ENCODE measurements at regions not wholly inside any gene's neighbourhood (a gene's known extent, or its start where the extent isn't known, plus 50 kb on each side); places are given as distances from the start of the nearest gene placed in this dataset.
"Not testable (repeated sequence)": the region's sequence is repeated elsewhere in the genome, so short reads cannot be mapped to it uniquely, and the experiment has no call there.

DNA sequence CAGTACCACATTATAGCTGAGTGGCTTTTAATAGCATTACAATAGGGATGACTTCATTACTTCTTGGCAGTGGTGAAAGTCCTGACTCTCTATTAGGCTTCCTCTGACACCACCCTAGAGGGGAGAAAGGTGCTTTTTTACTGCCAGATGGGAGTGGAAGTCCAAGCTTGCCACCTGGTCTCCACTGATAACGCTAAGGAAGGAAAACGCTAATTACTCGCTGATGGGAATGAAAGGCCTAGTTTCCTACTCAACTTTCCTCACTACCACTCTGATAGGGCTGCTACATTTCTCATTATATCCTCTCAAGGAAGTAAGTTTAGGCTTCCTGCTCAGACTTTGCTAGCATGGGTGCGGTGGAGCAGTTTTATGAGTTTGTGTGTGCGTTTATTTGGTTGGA, 62.3 kb upstream of the PAGE3 start:
- no peaks in the 10 kb centered on the region for H3K4me1 Mint-ChIP-seq (ENCODE audit: low read depth in 2 of 2)
- H3K27ac Mint-ChIP-seq, result no peak overlapping the region
- H3K4me3 Mint-ChIP-seq, result no peak overlapping the region
- no peaks in the 10 kb centered on the region for H3K36me3 Mint-ChIP-seq
- DNase-seq (ENCODE audit: low spot score) (no peak), ATAC-seq (no peak)
- H3K27me3 Mint-ChIP-seq, result peaks cover 38 to 41% of the 10 kb centered on the region in 2 donors
- no peaks in the 10 kb centered on the region for H3K9me3 Mint-ChIP-seq

DNA sequence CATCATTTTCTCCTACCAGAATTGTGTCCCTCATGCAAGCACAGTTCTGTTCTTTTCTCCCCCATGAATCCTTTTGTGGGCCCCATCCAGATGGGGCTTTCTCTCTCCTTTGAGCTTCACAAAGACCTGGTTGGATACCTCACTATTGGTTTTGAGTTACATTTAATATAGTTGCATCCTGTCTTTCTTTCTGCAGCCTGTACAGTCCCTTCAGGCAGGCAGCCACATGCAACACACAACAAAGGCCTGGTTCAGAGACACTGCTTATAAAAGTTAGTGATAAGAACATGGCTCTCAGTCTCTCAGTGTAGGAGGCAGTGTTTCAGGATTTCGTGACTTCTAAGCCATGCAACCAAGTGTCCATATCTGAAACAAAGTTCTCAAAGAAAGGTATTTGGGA, 70.6 kb upstream of the PAGE3 start:
- Mint-ChIP-seq H3K36me3 (no peaks in the 10 kb centered on the region), H3K9me3 (no peaks in the 10 kb centered on the region), H3K4me1 (ENCODE audit: low read depth in 2 of 2) (no peaks in the 10 kb centered on the region), H3K27me3 (peaks cover 6 to 15% of the 10 kb centered on the region in 2 donors), H3K27ac (no peak overlapping the region), H3K4me3 (no peak overlapping the region)
- DNase-seq (ENCODE audit: low spot score) (no peak), ATAC-seq (no peak)

DNA sequence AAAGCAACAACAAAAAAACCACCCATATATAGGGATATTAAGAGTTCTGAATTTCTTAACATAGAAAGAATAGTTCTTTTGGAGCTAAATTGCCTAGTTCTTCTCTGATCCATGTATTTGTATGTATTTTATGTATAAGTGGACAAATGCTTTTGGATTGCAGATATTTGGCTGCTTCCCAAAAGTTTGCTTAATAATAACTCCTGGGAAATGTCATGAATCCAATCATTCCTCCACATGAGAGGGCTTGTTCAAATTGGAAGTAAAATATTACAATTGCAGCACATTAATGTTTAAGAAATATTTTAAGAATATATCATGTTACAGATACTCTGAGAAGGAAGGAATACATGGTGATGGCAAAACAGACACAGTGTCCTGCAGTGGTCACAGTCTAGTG, 71.5 kb upstream of the PAGE3 start:
- no peak for DNase-seq (ENCODE audit: low spot score)
- no peaks in the 10 kb centered on the region for H3K36me3 Mint-ChIP-seq

DNA sequence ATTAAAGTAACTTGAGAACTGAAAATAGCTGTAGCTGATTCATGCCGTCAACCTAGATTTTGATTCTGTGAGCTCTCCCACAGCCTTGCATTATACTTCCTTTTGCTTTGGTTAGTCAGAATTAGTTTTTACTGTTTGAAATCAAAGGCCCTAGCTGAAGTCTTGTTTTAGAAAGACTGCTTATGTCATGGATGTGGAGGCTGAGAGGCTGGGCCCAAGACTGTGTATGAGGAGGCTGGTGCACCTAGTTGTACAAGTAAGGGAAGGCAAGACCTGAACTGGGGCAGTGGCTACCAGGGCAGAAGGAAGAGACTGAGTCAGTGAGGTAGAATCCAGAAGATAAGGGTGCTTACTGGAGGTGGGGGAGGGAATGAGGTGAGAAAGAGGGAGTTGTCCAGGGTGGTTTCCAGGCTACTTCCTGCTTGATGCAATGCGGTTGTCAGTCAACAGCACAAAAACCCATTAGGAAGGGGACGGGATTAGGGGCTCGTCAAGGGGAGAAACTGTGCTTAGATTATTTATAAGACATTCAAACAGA, 76.2 kb upstream of the PAGE3 start:
- H3K4me1 Mint-ChIP-seq (ENCODE audit: low read depth in 2 of 2), result peaks cover 0 to 6% of the 10 kb centered on the region in 2 donors

More for the DNA sequence above, 71.5 kb upstream of the PAGE3 start:
- no peak for ATAC-seq
- Mint-ChIP-seq H3K9me3 (no peaks in the 10 kb centered on the region), H3K4me1 (ENCODE audit: low read depth in 2 of 2) (peaks cover 0 to 3% of the 10 kb centered on the region in 2 donors), H3K27ac (no peak overlapping the region), H3K27me3 (peaks cover 6 to 16% of the 10 kb centered on the region in 2 donors), H3K4me3 (no peak overlapping the region)

DNA sequence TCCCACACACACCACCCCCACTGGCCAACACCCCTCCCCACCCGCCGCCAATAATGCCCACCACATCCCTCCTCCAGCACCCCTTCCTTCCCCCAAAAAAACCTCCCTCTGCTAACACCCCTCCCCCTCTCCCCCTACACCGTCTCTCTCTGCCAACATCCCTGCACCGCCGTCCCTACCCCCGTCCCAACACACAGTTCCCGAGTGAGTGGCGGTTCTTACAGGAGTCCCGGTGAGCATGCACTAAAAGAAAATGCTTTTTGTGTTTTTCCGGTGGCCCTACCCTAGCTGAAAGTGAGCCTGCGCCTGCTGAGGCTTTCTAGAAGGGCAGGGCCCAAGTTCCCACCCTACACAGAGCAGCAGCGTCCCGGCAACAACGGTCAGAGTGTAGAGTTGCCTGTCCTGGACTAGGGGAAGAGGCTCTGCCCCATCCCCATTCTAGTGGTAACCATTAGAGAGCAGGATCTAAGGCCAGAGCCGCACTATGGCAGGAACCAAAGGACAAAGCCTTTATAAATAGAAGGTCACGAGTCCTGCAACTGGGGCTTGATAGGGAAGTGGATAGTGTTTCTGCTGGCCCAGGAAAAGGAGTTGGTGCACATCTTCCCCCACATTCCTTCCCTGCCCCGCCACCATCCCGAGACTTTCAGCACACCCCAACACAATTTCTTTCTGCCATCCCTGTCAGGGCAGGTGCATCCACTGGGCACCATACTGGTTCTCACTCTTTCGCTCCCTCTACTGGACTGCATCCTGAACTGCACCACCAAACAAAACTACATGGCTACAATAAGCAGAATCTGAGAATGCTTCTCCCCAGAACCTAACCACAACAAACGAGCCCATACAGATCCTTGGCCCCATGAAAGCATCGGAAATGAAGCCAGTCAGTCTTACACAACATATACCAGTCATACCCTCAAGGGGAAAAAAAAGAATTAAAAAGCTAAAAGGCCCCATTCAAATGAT, 78.1 kb upstream of the PAGE3 start:
- Mint-ChIP-seq H3K9me3 (no peaks in the 10 kb centered on the region), H3K27ac (no peak overlapping the region), H3K36me3 (no peaks in the 10 kb centered on the region), H3K4me3 (no peak overlapping the region), H3K27me3 (peaks cover 9 to 18% of the 10 kb centered on the region in 2 donors), H3K4me1 (ENCODE audit: low read depth in 2 of 2) (peaks cover 0 to 6% of the 10 kb centered on the region in 2 donors)
- peak; percentile 46 to 56 for ATAC-seq
- DNase-seq (ENCODE audit: low spot score), result no peak

More for the DNA sequence above, 76.2 kb upstream of the PAGE3 start:
- Mint-ChIP-seq H3K4me3 (no peak overlapping the region), H3K27me3 (peaks cover 9 to 15% of the 10 kb centered on the region in 2 donors), H3K9me3 (no peaks in the 10 kb centered on the region), H3K36me3 (no peaks in the 10 kb centered on the region), H3K27ac (peak overlapping the region in 1 of 2 donors; percentile 9)
- DNase-seq (ENCODE audit: low spot score) (no peak), ATAC-seq (no peak)

DNA sequence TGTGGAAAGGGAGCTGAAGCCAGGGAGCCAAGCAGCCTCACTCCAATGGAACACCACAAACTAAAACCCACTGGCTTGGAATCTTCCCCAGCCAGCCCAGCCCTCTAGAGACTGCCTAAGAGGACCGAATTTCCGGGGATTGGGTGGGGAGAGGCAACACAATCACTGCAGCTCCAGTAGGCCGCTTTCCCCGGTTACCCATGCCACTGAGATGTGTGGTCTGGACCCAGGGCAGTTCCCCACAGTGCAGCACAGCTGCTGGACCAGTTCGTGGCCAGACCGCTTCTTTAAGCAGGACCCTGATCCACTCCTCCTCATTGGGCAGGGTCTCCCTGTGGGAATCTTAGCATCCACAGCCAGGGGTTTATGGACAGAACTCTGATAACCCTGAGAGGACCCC, 91.9 kb upstream of the PAGE3 start:
- Mint-ChIP-seq H3K4me1 (ENCODE audit: low read depth in 2 of 2) (no peaks in the 10 kb centered on the region), H3K4me3 (no peak overlapping the region), H3K27ac (no peak overlapping the region), H3K27me3 (peaks cover 23 to 28% of the 10 kb centered on the region in 2 donors), H3K9me3 (no peaks in the 10 kb centered on the region), H3K36me3 (no peaks in the 10 kb centered on the region)
- no peak for ATAC-seq
- no peak for DNase-seq (ENCODE audit: low spot score)

DNA sequence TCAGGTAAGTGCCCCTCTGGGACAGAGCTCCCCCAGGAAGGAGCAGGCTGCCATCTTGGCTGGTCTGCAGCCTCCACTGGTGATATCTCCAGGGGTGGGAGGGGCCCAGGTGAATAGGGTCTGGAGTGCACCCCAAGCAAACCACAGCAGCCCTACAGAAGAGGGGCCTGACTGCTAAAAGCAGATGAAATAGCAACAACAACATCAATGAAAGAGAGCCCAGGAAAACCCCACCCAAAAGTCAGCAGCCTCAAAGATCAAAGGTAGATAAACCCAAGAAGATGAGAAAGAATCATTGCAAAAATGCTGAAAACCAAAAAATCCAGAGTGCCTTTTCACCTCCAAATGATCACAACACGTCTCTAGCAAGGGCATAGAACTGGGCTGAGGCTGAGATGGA, 92.5 kb upstream of the PAGE3 start:
- H3K36me3 Mint-ChIP-seq, result no peaks in the 10 kb centered on the region
- H3K4me1 Mint-ChIP-seq (ENCODE audit: low read depth in 2 of 2), result no peaks in the 10 kb centered on the region
- DNase-seq (ENCODE audit: low spot score) (no peak), ATAC-seq (no peak)
- H3K27me3 Mint-ChIP-seq, result peaks cover 20 to 24% of the 10 kb centered on the region in 2 donors
- no peak overlapping the region for H3K4me3 Mint-ChIP-seq
- H3K9me3 Mint-ChIP-seq, result no peaks in the 10 kb centered on the region
- no peak overlapping the region for H3K27ac Mint-ChIP-seq

DNA sequence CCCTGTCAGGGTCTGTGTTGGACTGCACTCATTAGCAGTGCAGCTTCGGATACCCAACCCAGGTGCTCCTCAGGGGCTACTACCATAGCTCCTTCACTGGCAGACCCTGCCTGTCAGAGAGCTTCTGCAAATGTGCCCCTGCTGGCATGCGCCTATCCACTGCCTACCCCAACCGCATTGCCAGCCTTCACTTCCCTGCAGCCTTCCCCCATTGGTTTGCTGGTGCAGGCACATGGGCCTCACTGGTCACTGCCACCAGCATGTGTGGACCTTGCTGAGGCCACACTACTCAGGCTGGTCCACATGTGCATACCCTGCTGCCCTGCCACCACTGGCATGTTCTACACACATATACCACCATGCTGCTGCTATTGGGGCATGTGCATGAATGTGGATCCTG, 72.5 kb upstream of the MAGEH1 start:
- peaks cover 4% of the 10 kb centered on the region for H3K36me3 Mint-ChIP-seq
- ATAC-seq (no peak), DNase-seq (ENCODE audit: low spot score) (no peak)
- no peak overlapping the region for H3K27ac Mint-ChIP-seq
- H3K9me3 Mint-ChIP-seq, result no peaks in the 10 kb centered on the region
- no peaks in the 10 kb centered on the region for H3K4me1 Mint-ChIP-seq (ENCODE audit: low read depth in 2 of 2)
- peaks cover 20 to 23% of the 10 kb centered on the region in 2 donors for H3K27me3 Mint-ChIP-seq
- no peak overlapping the region for H3K4me3 Mint-ChIP-seq

DNA sequence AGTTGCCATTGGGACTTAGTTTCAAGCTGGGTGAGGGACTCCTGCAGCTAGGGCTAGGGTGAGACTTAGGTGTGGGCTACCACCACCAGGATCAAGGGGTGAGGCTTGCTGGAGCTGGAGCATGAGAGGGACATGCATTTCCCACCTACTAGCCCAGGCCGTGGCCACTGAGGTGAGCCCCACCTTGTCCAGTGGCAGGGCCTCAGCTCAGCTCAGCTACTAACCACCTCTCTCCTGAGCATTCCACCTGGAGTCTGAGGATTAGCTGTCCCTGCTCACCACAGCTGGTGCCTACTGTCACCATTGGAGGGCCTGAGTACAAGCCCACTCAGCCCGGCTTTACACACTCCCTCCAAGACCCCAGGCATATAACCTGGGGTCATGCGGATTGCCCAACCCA, 62.6 kb upstream of the MAGEH1 start:
- ATAC-seq, result no peak
- Mint-ChIP-seq H3K36me3 (no peaks in the 10 kb centered on the region), H3K4me1 (ENCODE audit: low read depth in 2 of 2) (no peaks in the 10 kb centered on the region), H3K9me3 (no peaks in the 10 kb centered on the region), H3K27ac (no peak overlapping the region), H3K4me3 (no peak overlapping the region), H3K27me3 (peaks cover 20 to 23% of the 10 kb centered on the region in 2 donors)
- DNase-seq (ENCODE audit: low spot score), result no peak

DNA sequence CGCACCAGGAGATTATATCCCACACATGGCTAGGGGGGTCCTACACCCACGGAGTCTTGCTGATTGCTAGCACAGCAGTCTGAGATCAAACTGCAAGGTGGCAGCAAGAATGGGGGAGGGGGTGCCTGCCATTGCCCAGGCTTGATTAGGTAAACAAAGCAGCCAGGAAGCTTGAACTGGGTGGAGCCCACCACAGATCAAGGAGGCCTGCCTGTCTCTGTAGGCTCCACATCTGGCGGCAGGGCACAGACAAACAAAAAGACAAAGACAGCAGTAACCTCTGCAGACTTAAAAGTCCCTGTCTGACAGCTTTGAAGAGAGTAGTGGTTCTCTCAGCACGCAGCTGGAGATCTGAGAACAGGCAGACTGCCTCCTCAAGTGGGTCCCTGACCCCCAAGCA, 55.1 kb upstream of the MAGEH1 start:
- not testable (repeated sequence) for H3K4me3 Mint-ChIP-seq; H3K9me3 Mint-ChIP-seq; DNase-seq (ENCODE audit: low spot score)

More for the DNA sequence above, 55.1 kb upstream of the MAGEH1 start:
- H3K27me3 Mint-ChIP-seq, result peaks cover 14 to 23% of the 10 kb centered on the region in 2 donors
- not testable (repeated sequence) for H3K27ac Mint-ChIP-seq; H3K36me3 Mint-ChIP-seq; ATAC-seq; H3K4me1 Mint-ChIP-seq (ENCODE audit: low read depth in 2 of 2)

Measured in natural killer cell treated with Interleukin-12 subunit alpha and Interleukin-12 subunit beta and Interleukin-15 and Interleukin-18, amount 100 ng/mL, for 72 hours (primary cell).